Lung (tissue), 11 donors: ENCODE measurements at regions not wholly inside any gene's neighbourhood (a gene's known extent, or its start where the extent isn't known, plus 50 kb on each side); places are given as distances from the start of the nearest gene placed in this dataset.

ENCODE experiments used
- ATAC-seq: fragments of 200-7000 bp; cut with Tn5 transposase; one replicate; pipeline ENCODE4 v1.9.1; 2020; ENCODE audit warnings: moderate number of reproducible peaks; ENCODE audit not compliant: insufficient read depth, low FRiP score
- DNase-seq, 3 donors: peaks; one replicate each; pipeline ENCODE4 v3.0.0-alpha.2; 2013 to 2017
- H3K27ac ChIP-seq, 2 donors: one replicate each; pipeline ENCODE4 v1.5.1; 2013; ENCODE audit warnings: mild to moderate bottlenecking in 2 of 2, moderate library complexity in 2 of 2, control low read depth in 1 of 2, inconsistent platforms in 1 of 2, low read depth in 1 of 2, low read length in 1 of 2
- H3K27me3 ChIP-seq, 3 donors: one replicate each; pipeline ENCODE4 v1.5.1; 2013; ENCODE audit warnings: low read length in 2 of 3; ENCODE audit not compliant: control insufficient read depth in 3 of 3, insufficient read depth in 3 of 3
- H3K36me3 ChIP-seq, 4 donors: one replicate each; pipeline ENCODE4 v1.5.1; 2013; ENCODE audit warnings: low read length in 4 of 4, mild to moderate bottlenecking in 1 of 4, moderate library complexity in 1 of 4; ENCODE audit not compliant: control insufficient read depth in 4 of 4, insufficient read depth in 4 of 4
- H3K4me1 ChIP-seq, 5 donors: one replicate each; pipeline ENCODE4 v1.5.1; 2013; ENCODE audit warnings: low read length in 5 of 5, mild to moderate bottlenecking in 2 of 5, moderate library complexity in 1 of 5; ENCODE audit not compliant: control insufficient read depth in 5 of 5, insufficient read depth in 5 of 5
- H3K4me3 ChIP-seq: one replicate; pipeline ENCODE4 v1.5.1; 2013; ENCODE audit warnings: mild to moderate bottlenecking, control low read depth, moderate library complexity
- H3K9ac ChIP-seq, 2 donors: one replicate each; pipeline ENCODE4 v1.5.1; 2013; ENCODE audit warnings: low read length in 2 of 2, control low read depth in 1 of 2; ENCODE audit not compliant: insufficient read depth in 1 of 2
- H3K9me3 ChIP-seq, 4 donors: one replicate each; pipeline ENCODE4 v1.5.1; 2013; ENCODE audit warnings: low read length in 3 of 4, mild to moderate bottlenecking in 1 of 4, moderate library complexity in 1 of 4; ENCODE audit not compliant: control insufficient read depth in 4 of 4, insufficient read depth in 3 of 4
- CTCF ChIP-seq: IDR thresholded peaks from 2 replicates; pipeline ENCODE4 v1.5.1; 2012; ENCODE audit warnings: mild to moderate bottlenecking; ENCODE audit errors: control extremely low read depth, extremely low read depth
- WGBS, 2 donors: extraction: QIAGEN DNeasy Blood & Tissue Kit; methylation state at CpG; one replicate each; pipeline ENCODE4 v1.1.7; 2013; 5-methylcytosine and 5-hydroxymethylcytosine counted together
- donor health status: control.
- donor health status: control.
- donor health status: Bipolar disorder and iron deficiency.
- donor health status: healthy.
- donor health status: DM: yes; HTN: yes; CAD: no.

DNA sequence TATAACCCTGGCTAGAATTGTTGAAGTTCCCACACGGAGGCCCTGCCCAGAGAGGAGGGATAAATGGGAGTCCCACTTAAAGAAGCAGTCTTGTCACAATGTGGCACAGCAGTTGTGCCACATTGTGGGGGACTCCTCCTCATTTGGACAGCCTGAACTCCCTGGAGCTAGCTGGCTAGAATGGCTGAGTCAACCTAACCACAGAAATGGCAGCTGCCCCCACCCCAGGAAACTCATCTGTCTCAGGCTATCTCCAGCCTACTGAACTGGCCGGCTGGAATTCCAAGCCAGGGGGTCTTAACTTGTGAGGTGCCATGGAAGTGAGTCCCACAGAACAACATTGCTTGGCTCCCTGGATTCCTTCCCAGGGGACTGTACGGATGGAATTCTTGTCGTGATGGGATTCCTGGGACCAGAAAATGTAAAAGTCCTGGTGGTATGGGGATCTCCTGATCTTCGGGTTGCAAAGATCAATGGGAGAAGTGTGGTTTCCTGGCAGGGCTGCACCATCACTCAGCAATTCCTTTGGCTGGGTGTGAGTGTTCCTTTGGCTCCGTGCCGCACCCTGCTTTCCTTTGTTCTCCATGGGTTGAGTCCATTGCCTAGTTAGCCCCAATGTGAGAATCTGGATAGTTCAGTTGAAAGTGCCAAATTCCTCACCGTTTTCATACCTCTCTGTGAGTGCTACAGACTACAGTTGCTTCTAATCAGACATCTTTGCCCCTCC is 791.2 kb upstream of the FAT3 start:
- WGBS, 2 donors, result 83 to 86% methylated on average over 8 of the region's 8 CpGs
- no peaks in the 10 kb centered on the region for H3K27me3 ChIP-seq
- DNase-seq (no peak), ATAC-seq (no peak)
- no peaks in the 10 kb centered on the region for H3K36me3 ChIP-seq
- no peak overlapping the region for H3K9ac ChIP-seq
- no peaks in the 10 kb centered on the region for H3K4me1 ChIP-seq
- TF ChIP-seq CTCF, result no peak
- no peak overlapping the region for H3K27ac ChIP-seq
- H3K9me3 ChIP-seq, result peaks cover 0 to 7% (median 0%) of the 10 kb centered on the region in 4 donors
- H3K4me3 ChIP-seq, result no peak overlapping the region

DNA sequence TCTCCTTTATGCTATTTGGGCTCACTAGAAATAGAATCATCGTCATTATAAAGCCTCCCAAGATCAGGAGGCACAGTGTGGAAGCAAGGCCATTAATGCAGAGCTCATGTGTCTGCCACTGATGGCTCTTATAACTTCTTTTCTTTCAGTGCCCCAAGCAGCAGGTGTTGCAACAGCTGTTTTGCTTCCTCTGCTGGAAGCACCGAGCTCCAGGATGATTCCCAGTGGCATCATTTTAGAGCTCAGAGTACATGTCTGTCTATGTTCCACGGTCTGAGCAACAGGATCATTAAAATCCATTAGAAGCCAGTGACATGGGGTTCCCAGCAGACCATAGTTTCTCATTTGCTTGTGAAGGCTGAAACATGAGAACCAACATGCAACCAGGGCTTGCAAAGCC is 803.0 kb upstream of the FAT3 start:
- H3K27ac ChIP-seq, result no peak overlapping the region
- DNase-seq, result no peak
- no peaks in the 10 kb centered on the region for H3K36me3 ChIP-seq
- H3K27me3 ChIP-seq, result no peaks in the 10 kb centered on the region
- H3K9me3 ChIP-seq, result no peaks in the 10 kb centered on the region
- H3K4me3 ChIP-seq, result no peak overlapping the region
- TF ChIP-seq CTCF, result no peak
- WGBS, 2 donors, result 71 to 78% methylated on average over 3 of the region's 3 CpGs
- no peak for ATAC-seq
- no peaks in the 10 kb centered on the region for H3K4me1 ChIP-seq
- no peak overlapping the region for H3K9ac ChIP-seq

- Histone ChIP-seq H3K27ac (no peak overlapping the region), H3K36me3 (no peaks in the 10 kb centered on the region), H3K4me3 (no peak overlapping the region), H3K9ac (no peak overlapping the region), H3K27me3 (no peaks in the 10 kb centered on the region), H3K9me3 (peaks cover 0 to 4% (median 0%) of the 10 kb centered on the region in 4 donors), H3K4me1 (no peaks in the 10 kb centered on the region)
- ATAC-seq (no peak), DNase-seq (no peak)
- no peak for TF ChIP-seq CTCF
Observed at GRCh38 chr11:91407842-91408241, 816.8 kb upstream of the FAT3 start.

- peaks cover 0 to 4% (median 0%) of the 10 kb centered on the region in 4 donors for H3K9me3 ChIP-seq
- ATAC-seq (no peak), DNase-seq (no peak)
- 89 to 90% methylated on average over 2 of the region's 2 CpGs for WGBS, 2 donors
- TF ChIP-seq CTCF, result no peak
- H3K27me3 ChIP-seq, result no peaks in the 10 kb centered on the region
- H3K27ac ChIP-seq, result no peak overlapping the region
- no peak overlapping the region for H3K9ac ChIP-seq
- no peaks in the 10 kb centered on the region for H3K4me1 ChIP-seq
- H3K36me3 ChIP-seq, result no peaks in the 10 kb centered on the region
- no peak overlapping the region for H3K4me3 ChIP-seq
Observed at GRCh38 chr11:91406009-91406408, 818.6 kb upstream of the FAT3 start.
